HL-60 (cell line): ENCODE measurements at regions not wholly inside any gene's neighbourhood (a gene's known extent, or its start where the extent isn't known, plus 50 kb on each side); places are given as distances from the start of the nearest gene placed in this dataset.

Experiments used
- CTCF ChIP-seq: IDR thresholded peaks from one replicate; pipeline ENCODE4 v1.5.1; 2011; ENCODE audit warnings: low read length, control low read depth, inconsistent platforms; ENCODE audit not compliant: insufficient read depth
- GABPA ChIP-seq: IDR thresholded peaks from 2 replicates; pipeline ENCODE4 v1.6.1; 2012; ENCODE audit warnings: low read depth
- POLR2AphosphoS5 ChIP-seq: IDR thresholded peaks from 2 replicates; pipeline ENCODE4 v1.6.1; 2012; ENCODE audit warnings: low read depth
- TF ChIP-seq, protein P1 (sequence below): IDR thresholded peaks from 2 replicates; pipeline ENCODE4 v1.6.1; 2012; ENCODE audit warnings: low read depth; ENCODE audit not compliant: insufficient replicate concordance

DNA sequence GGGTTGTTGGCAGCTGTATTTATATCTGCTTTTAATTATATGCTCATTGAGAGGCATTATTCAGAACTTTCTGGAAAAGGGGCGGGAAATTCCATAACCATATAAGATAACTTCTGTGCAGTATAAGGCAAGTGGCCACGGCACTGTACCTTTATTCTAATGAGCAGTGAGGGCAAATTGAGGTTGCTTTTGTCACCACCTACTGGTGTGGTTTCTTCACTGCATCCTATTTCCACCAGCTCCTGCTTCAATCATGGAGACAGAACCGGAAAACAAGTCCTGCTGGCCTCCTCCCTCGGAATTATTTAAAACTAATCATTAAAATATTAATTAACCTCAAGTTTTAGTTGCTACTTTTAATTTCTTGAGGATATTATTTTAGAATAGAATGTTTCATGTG lies 759.4 kb downstream of the CBLN2 start:
- TF ChIP-seq CTCF (peak; percentile 55), GABPA (no peak), POLR2AphosphoS5 (no peak)
- TF ChIP-seq, protein P1, sequence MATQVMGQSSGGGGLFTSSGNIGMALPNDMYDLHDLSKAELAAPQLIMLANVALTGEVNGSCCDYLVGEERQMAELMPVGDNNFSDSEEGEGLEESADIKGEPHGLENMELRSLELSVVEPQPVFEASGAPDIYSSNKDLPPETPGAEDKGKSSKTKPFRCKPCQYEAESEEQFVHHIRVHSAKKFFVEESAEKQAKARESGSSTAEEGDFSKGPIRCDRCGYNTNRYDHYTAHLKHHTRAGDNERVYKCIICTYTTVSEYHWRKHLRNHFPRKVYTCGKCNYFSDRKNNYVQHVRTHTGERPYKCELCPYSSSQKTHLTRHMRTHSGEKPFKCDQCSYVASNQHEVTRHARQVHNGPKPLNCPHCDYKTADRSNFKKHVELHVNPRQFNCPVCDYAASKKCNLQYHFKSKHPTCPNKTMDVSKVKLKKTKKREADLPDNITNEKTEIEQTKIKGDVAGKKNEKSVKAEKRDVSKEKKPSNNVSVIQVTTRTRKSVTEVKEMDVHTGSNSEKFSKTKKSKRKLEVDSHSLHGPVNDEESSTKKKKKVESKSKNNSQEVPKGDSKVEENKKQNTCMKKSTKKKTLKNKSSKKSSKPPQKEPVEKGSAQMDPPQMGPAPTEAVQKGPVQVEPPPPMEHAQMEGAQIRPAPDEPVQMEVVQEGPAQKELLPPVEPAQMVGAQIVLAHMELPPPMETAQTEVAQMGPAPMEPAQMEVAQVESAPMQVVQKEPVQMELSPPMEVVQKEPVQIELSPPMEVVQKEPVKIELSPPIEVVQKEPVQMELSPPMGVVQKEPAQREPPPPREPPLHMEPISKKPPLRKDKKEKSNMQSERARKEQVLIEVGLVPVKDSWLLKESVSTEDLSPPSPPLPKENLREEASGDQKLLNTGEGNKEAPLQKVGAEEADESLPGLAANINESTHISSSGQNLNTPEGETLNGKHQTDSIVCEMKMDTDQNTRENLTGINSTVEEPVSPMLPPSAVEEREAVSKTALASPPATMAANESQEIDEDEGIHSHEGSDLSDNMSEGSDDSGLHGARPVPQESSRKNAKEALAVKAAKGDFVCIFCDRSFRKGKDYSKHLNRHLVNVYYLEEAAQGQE = no peak
